Suprapubic skin (tissue), 4 donors: ENCODE measurements at regions not wholly inside any gene's neighbourhood (a gene's known extent, or its start where the extent isn't known, plus 50 kb on each side); places are given as distances from the start of the nearest gene placed in this dataset.
"Not testable (repeated sequence)": the region's sequence is repeated elsewhere in the genome, so short reads cannot be mapped to it uniquely, and the experiment has no call there.

Experiments
- DNase-seq, 2 donors: peaks; one replicate each; pipeline ENCODE4 v3.0.0-alpha.2; 2019; ENCODE audit warnings: low spot score in 2 of 2
- H3K27ac ChIP-seq: fragments of 200-600 bp; sonication (generic); one replicate; pipeline ENCODE4 v1.5.1; 2019
- H3K27me3 ChIP-seq: fragments of 200-600 bp; sonication (generic); one replicate; pipeline ENCODE4 v1.5.1; 2019
- H3K36me3 ChIP-seq: fragments of 200-600 bp; sonication (generic); one replicate; pipeline ENCODE4 v1.5.1; 2019
- H3K4me1 ChIP-seq: fragments of 200-600 bp; sonication (generic); one replicate; pipeline ENCODE4 v1.5.1; 2019
- H3K4me3 ChIP-seq: fragments of 200-600 bp; sonication (generic); one replicate; pipeline ENCODE4 v1.5.1; 2019; ENCODE audit warnings: mild to moderate bottlenecking
- H3K9me3 ChIP-seq: fragments of 200-600 bp; sonication (generic); one replicate; pipeline ENCODE4 v1.5.1; 2019
- EP300 ChIP-seq: sonication (generic); formaldehyde crosslinking; IDR thresholded peaks from one replicate; pipeline ENCODE4 v1.6.1; 2017; ENCODE audit warnings: antibody characterized with exemption
- POLR2A ChIP-seq, 2 donors: fragments of 450-650 bp; IDR thresholded peaks; one replicate each; pipeline ENCODE4 v1.6.1; 2017; ENCODE audit warnings: antibody characterized with exemption in 2 of 2, mild to moderate bottlenecking in 2 of 2, moderate library complexity in 2 of 2
- POLR2AphosphoS5 ChIP-seq, 3 donors: sonication (generic); formaldehyde crosslinking; IDR thresholded peaks; one replicate each; pipeline ENCODE4 v1.6.1; 2017; ENCODE audit warnings: antibody characterized with exemption in 3 of 3
- WGBS: methylation state at CpG from one replicate; pipeline ENCODE4 v1.1.5; 2018; 5-methylcytosine and 5-hydroxymethylcytosine counted together
- TF ChIP-seq, protein P1 (sequence below), 2 donors: fragments of 200-600 bp in 1 of 2; fragments of 450-650 bp in 1 of 2; sonication (generic) in 1 of 2; IDR thresholded peaks; one replicate each; pipeline ENCODE4 v1.5.1; 2016 to 2019; ENCODE audit warnings: antibody characterized with exemption in 2 of 2, mild to moderate bottlenecking in 1 of 2, moderate library complexity in 1 of 2

DNA sequence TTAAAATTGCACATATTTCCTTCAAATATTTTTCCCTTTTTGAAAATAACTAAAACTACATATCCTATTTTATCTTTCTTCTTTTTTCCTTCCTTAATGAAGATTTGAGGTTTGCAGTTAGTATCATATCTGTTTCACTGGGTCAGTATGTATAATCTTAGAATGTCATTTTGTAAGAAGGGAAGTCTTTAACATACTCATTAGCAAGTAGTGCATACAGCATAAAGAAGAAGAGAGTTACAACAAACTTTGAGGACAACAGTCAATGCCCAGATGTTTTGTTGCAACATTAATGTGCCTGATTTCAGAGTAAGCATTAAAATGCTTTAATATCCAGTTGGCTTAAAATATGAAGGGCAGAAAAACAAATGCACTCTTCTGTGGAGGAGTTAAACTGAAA is 176.9 kb upstream of the FBXO33 start:
- Histone ChIP-seq H3K36me3 (no peaks in the 10 kb centered on the region), H3K27me3 (no peaks in the 10 kb centered on the region), H3K4me3 (no peak overlapping the region), H3K4me1 (no peaks in the 10 kb centered on the region), H3K9me3 (peaks cover 3% of the 10 kb centered on the region), H3K27ac (no peak overlapping the region)
- no peak for DNase-seq
- no peak for TF ChIP-seq POLR2A (IDR thresholded peaks at IDR 0.05)
- TF ChIP-seq, protein P1, sequence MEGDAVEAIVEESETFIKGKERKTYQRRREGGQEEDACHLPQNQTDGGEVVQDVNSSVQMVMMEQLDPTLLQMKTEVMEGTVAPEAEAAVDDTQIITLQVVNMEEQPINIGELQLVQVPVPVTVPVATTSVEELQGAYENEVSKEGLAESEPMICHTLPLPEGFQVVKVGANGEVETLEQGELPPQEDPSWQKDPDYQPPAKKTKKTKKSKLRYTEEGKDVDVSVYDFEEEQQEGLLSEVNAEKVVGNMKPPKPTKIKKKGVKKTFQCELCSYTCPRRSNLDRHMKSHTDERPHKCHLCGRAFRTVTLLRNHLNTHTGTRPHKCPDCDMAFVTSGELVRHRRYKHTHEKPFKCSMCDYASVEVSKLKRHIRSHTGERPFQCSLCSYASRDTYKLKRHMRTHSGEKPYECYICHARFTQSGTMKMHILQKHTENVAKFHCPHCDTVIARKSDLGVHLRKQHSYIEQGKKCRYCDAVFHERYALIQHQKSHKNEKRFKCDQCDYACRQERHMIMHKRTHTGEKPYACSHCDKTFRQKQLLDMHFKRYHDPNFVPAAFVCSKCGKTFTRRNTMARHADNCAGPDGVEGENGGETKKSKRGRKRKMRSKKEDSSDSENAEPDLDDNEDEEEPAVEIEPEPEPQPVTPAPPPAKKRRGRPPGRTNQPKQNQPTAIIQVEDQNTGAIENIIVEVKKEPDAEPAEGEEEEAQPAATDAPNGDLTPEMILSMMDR (IDR thresholded peaks at IDR 0.05), result no peak
- no peak for TF ChIP-seq EP300
- TF ChIP-seq POLR2AphosphoS5 (IDR thresholded peaks at IDR 0.05), result no peak

DNA sequence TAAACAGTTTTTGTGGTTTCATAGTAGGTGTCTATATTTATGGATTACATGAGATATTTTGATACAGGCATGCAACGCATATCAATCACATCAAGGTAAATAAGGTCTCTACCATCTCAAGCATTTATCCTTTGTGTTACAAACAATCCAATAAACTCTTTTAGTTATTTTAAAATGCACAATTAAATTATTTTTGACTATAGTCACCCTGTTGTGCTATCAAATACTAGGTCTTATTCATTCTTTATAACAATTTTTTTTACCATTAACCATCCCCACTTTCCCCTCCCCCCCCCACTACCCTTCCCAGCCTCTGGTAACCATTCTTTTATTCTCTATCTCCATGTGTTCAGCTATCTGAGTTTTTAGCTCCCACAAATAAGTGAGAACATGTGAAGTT is 175.7 kb upstream of the FBXO33 start:
- Histone ChIP-seq H3K4me3 (no peak overlapping the region), H3K27me3 (no peaks in the 10 kb centered on the region), H3K4me1 (no peaks in the 10 kb centered on the region), H3K27ac (no peak overlapping the region), H3K36me3 (no peaks in the 10 kb centered on the region), H3K9me3 (peaks cover 3% of the 10 kb centered on the region)
- WGBS, result 98% methylated on average over 1 of the region's 1 CpG
- TF ChIP-seq, protein P1 (IDR thresholded peaks at IDR 0.05), result no peak
- TF ChIP-seq EP300 (no peak), POLR2A (IDR thresholded peaks at IDR 0.05) (no peak), POLR2AphosphoS5 (IDR thresholded peaks at IDR 0.05) (no peak)
- no peak for DNase-seq

DNA sequence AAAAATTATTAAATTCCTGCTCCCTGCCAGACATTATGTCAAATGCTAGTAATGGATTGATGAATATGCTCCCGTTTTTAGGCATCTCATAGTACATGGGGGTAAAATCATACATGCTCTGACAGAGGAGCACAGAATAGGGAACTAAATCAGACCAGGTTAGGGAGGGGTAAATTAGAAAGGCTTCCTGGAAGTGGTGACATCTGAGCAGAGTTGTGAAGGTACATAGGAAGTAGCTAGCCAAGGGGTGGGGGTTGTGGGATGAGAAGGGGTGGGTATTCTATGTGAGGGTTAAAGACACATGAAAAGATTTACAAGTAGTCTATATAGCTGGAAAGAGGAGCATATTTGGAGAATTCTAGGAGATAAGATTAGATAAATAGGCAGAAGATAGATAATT is 171.7 kb upstream of the FBXO33 start:
- TF ChIP-seq, protein P1 (IDR thresholded peaks at IDR 0.05), result no peak
- no peak for TF ChIP-seq EP300
- TF ChIP-seq POLR2A (IDR thresholded peaks at IDR 0.05), result no peak
- TF ChIP-seq POLR2AphosphoS5 (IDR thresholded peaks at IDR 0.05), result no peak
- Histone ChIP-seq H3K36me3 (no peaks in the 10 kb centered on the region), H3K4me1 (no peaks in the 10 kb centered on the region), H3K4me3 (no peak overlapping the region), H3K9me3 (no peaks in the 10 kb centered on the region), H3K27ac (no peak overlapping the region), H3K27me3 (no peaks in the 10 kb centered on the region)
- DNase-seq, result no peak
- 74% methylated on average over 1 of the region's 1 CpG for WGBS

DNA sequence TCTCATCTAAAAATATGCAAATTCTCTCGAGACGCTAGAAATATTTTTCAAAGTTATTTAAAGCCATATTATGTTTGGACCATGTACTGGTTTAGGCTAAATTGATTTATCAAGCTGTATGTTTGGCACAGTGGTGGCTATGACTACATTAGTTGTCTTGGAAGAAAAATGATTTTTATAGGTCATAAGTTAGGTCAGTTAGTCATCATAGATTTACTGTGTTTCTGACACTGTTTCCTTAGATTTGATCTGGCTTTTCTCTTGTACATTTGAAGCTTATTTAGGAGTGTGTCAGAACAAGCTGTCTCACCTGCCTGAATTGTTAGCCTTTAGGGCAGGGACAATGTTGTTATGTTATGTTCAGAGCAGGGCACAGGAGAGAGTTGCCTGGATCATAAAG is 161.1 kb upstream of the FBXO33 start:
- WGBS, result 43% methylated on average over 2 of the region's 2 CpGs
- no peak for DNase-seq
- no peak overlapping the region for H3K27ac ChIP-seq
- no peaks in the 10 kb centered on the region for H3K4me1 ChIP-seq
- no peaks in the 10 kb centered on the region for H3K27me3 ChIP-seq
- no peaks in the 10 kb centered on the region for H3K36me3 ChIP-seq
- TF ChIP-seq POLR2AphosphoS5 (IDR thresholded peaks at IDR 0.05) (no peak), POLR2A (IDR thresholded peaks at IDR 0.05) (no peak), EP300 (no peak)
- TF ChIP-seq, protein P1 (IDR thresholded peaks at IDR 0.05), result no peak
- no peaks in the 10 kb centered on the region for H3K9me3 ChIP-seq
- no peak overlapping the region for H3K4me3 ChIP-seq

DNA sequence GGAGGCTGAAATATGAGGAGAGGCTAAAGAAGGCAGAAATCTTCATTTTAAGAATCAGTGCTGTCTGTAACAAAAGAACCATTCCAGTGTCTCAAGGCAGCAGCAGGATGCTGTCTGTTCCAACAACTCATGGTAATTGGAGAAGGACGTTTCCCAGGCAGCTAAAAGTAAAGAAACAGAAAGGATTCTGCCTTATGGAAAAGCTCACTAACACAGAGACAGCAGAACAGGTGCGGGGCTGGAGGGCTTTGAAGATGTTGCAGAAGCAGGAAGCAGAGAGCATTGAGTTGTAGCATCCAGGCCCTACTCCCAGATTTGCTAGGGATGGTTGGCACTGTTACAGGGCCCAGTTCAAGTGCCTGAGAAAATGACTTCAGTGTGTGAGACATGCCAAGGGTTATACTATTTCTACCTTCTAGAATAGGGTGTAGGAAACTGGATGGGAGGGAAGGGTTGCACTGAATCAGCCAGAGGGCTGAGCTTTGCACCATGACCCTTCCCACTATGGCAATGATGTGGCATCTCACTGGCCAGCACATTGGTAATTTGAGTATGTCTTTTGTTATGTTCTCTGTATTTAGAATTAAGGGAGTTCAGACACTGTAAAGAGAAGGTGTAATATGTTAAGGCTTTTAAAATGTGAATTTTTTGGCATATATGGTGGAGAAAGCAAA is 160.0 kb upstream of the FBXO33 start:
- 42% methylated on average over 2 of the region's 2 CpGs for WGBS
- Histone ChIP-seq H3K9me3 (no peaks in the 10 kb centered on the region), H3K4me1 (no peaks in the 10 kb centered on the region), H3K27ac (no peak overlapping the region), H3K36me3 (no peaks in the 10 kb centered on the region), H3K4me3 (no peak overlapping the region), H3K27me3 (no peaks in the 10 kb centered on the region)
- no peak for DNase-seq
- TF ChIP-seq EP300, result no peak
- TF ChIP-seq POLR2AphosphoS5 (IDR thresholded peaks at IDR 0.05), result no peak
- TF ChIP-seq, protein P1 (IDR thresholded peaks at IDR 0.05), result no peak
- no peak for TF ChIP-seq POLR2A (IDR thresholded peaks at IDR 0.05)

DNA sequence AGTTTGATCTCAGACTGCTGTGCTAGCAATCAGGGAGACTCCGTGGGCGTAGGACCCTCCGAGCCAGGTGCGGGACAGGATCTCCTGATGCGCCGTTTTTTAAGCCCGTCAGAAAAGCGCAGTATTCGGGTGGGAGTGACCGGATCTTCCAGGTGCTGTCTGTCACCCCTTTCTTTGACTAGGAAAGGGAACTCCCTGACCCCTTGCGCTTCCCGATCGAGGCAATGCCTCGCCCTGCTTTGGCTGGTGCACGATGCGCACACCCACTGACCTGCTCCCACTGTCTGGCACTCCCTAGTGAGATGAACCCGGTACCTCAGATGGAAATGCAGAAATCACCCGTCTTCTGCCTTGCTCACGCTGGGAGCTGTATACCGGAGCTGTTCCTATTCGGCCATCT is 157.6 kb upstream of the FBXO33 start:
- not testable (repeated sequence) for H3K27me3 ChIP-seq, DNase-seq
- whole genome bisulfite sequencing, result 96% methylated on average over 19 of the region's 21 CpGs

More for the DNA sequence above, 157.6 kb upstream of the FBXO33 start:
- not testable (repeated sequence) for H3K36me3 ChIP-seq, H3K4me3 ChIP-seq, H3K9me3 ChIP-seq, H3K4me1 ChIP-seq, H3K27ac ChIP-seq
